Esophagus muscularis mucosa (tissue), 4 donors: ENCODE measurements at regions not wholly inside any gene's neighbourhood (a gene's known extent, or its start where the extent isn't known, plus 50 kb on each side); places are given as distances from the start of the nearest gene placed in this dataset.

ENCODE experiments used
- EP300 ChIP-seq: sonication (generic); formaldehyde crosslinking; IDR thresholded peaks from one replicate; pipeline ENCODE4 v1.6.1; 2017; ENCODE audit warnings: antibody characterized with exemption
- POLR2A ChIP-seq: fragments of 450-650 bp; IDR thresholded peaks from one replicate; pipeline ENCODE4 v1.6.1; 2017; ENCODE audit warnings: antibody characterized with exemption, moderate library complexity, mild to moderate bottlenecking, low read depth
- POLR2AphosphoS5 ChIP-seq, 2 donors: sonication (generic); formaldehyde crosslinking; IDR thresholded peaks; one replicate each; pipeline ENCODE4 v1.6.1; 2017; ENCODE audit warnings: antibody characterized with exemption in 2 of 2
- TF ChIP-seq, protein P1 (sequence below), 3 experiments: fragments of 200-600 bp in 2 of 3; fragments of 450-650 bp in 1 of 3; sonication (generic) in 2 of 3; IDR thresholded peaks; one replicate each; pipeline ENCODE4 v1.5.1; 2017 to 2019; ENCODE audit warnings: antibody characterized with exemption in 3 of 3, mild to moderate bottlenecking in 2 of 3, moderate library complexity in 1 of 3

DNA sequence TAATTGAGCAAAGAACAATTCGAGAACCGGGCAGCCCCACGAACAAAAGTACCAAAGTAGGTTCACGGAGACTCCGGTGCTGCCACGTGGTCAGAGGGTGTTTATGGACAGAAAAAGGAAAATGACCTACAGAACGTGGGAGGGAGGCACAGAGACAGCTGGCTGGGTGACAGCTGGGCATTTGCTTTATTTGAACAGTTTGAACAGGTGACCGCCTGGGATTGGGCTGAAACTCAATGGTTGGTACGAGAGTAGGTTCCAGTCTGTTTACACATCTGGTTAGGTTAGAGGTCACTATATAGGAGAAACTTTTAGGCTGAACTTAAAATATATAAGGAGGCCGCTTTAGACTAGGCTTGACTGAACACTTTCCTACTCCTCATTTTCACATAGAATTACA lies 50.6 kb upstream of the CELF2 start:
- TF ChIP-seq POLR2AphosphoS5 (IDR thresholded peaks at IDR 0.05) (no peak), EP300 (no peak), POLR2A (no peak)
- TF ChIP-seq, protein P1, sequence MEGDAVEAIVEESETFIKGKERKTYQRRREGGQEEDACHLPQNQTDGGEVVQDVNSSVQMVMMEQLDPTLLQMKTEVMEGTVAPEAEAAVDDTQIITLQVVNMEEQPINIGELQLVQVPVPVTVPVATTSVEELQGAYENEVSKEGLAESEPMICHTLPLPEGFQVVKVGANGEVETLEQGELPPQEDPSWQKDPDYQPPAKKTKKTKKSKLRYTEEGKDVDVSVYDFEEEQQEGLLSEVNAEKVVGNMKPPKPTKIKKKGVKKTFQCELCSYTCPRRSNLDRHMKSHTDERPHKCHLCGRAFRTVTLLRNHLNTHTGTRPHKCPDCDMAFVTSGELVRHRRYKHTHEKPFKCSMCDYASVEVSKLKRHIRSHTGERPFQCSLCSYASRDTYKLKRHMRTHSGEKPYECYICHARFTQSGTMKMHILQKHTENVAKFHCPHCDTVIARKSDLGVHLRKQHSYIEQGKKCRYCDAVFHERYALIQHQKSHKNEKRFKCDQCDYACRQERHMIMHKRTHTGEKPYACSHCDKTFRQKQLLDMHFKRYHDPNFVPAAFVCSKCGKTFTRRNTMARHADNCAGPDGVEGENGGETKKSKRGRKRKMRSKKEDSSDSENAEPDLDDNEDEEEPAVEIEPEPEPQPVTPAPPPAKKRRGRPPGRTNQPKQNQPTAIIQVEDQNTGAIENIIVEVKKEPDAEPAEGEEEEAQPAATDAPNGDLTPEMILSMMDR (IDR thresholded peaks at IDR 0.05): no peak
